Neuronal stem cell (in vitro differentiated cells): ENCODE measurements at regions not wholly inside any gene's neighbourhood (a gene's known extent, or its start where the extent isn't known, plus 50 kb on each side); places are given as distances from the start of the nearest gene placed in this dataset.

Experiments used
- DNase-seq: peaks from one replicate; pipeline ENCODE4 v3.0.0-alpha.2; 2013; ENCODE audit warnings: low spot score
- H2AFZ ChIP-seq: one replicate; pipeline ENCODE4 v1.6.1; 2013; ENCODE audit warnings: mild to moderate bottlenecking, low read length, inconsistent platforms
- H2AK5ac ChIP-seq: 2 replicates; pipeline ENCODE4 v1.6.1; 2013; ENCODE audit warnings: low read depth, mild to moderate bottlenecking, inconsistent platforms, low read length, moderate library complexity, mixed read lengths
- H2BK120ac ChIP-seq: 2 replicates; pipeline ENCODE4 v1.6.1; 2013; ENCODE audit warnings: low read depth, mild to moderate bottlenecking, inconsistent platforms, low read length, moderate library complexity, mixed read lengths
- H2BK12ac ChIP-seq: one replicate; pipeline ENCODE4 v1.6.1; 2013; ENCODE audit warnings: low read length, inconsistent platforms
- H2BK15ac ChIP-seq: 2 replicates; pipeline ENCODE4 v1.6.1; 2013; ENCODE audit warnings: mild to moderate bottlenecking, low read length, inconsistent platforms, mixed read lengths
- H2BK5ac ChIP-seq: one replicate; pipeline ENCODE4 v1.6.1; 2013; ENCODE audit warnings: inconsistent platforms, mild to moderate bottlenecking, low read length, moderate library complexity
- H3K14ac ChIP-seq: one replicate; pipeline ENCODE4 v1.6.1; 2013; ENCODE audit warnings: low read length, inconsistent platforms
- H3K18ac ChIP-seq: 2 replicates; pipeline ENCODE4 v1.6.1; 2013; ENCODE audit warnings: low read length, inconsistent platforms
- H3K23ac ChIP-seq: 2 replicates; pipeline ENCODE4 v1.6.1; 2013; ENCODE audit warnings: low read depth, mild to moderate bottlenecking, mixed read lengths, low read length, inconsistent platforms; ENCODE audit not compliant: poor library complexity
- H3K27ac ChIP-seq: replicated peaks from 3 replicates; pipeline ENCODE4 v1.5.1; 2013; ENCODE audit warnings: low read length, inconsistent platforms
- H3K27me3 ChIP-seq, 3 experiments: 2 replicates each; pipeline ENCODE4 v1.6.1; 2013; ENCODE audit warnings: low read length in 3 of 3, mild to moderate bottlenecking in 2 of 3, inconsistent platforms in 1 of 3, low read depth in 1 of 3, mixed read lengths in 1 of 3, moderate library complexity in 1 of 3; ENCODE audit not compliant: control insufficient read depth in 3 of 3, insufficient read depth in 3 of 3
- H3K36me3 ChIP-seq, 2 donors: replicated peaks in 1 of 2; 2 replicates each; pipeline ENCODE4 v1.6.1; 2013; ENCODE audit warnings: low read length in 2 of 2; ENCODE audit not compliant: control insufficient read depth in 2 of 2, insufficient read depth in 2 of 2
- H3K4ac ChIP-seq: 2 replicates; pipeline ENCODE4 v1.6.1; 2013; ENCODE audit warnings: inconsistent platforms, mild to moderate bottlenecking, low read length, moderate library complexity
- H3K4me1 ChIP-seq, 2 donors: 1 replicate in 1 of 2; 2 replicates in 1 of 2; pipeline ENCODE4 v1.6.1; 2013; ENCODE audit warnings: low read length in 2 of 2, low read depth in 1 of 2; ENCODE audit not compliant: control insufficient read depth in 2 of 2, insufficient read depth in 1 of 2
- H3K4me2 ChIP-seq: one replicate; pipeline ENCODE4 v1.6.1; 2013; ENCODE audit warnings: mild to moderate bottlenecking, low read length, inconsistent platforms; ENCODE audit not compliant: insufficient read depth, poor library complexity, severe bottlenecking
- H3K4me3 ChIP-seq, 2 donors: 2 replicates each; pipeline ENCODE4 v1.5.1; 2013; ENCODE audit warnings: low read length in 2 of 2, mild to moderate bottlenecking in 2 of 2, inconsistent platforms in 1 of 2, moderate library complexity in 1 of 2
- H3K79me1 ChIP-seq: one replicate; pipeline ENCODE4 v1.6.1; 2013; ENCODE audit warnings: low read depth, mild to moderate bottlenecking, inconsistent platforms, low read length, moderate library complexity
- H3K9ac ChIP-seq: one replicate; pipeline ENCODE4 v1.6.1; 2013; ENCODE audit warnings: mild to moderate bottlenecking, low read depth, low read length, inconsistent platforms; ENCODE audit not compliant: poor library complexity
- H3K9me3 ChIP-seq, 2 donors: replicated peaks in 1 of 2; 2 replicates each; pipeline versions ENCODE3 to v1.6.1; 2013; ENCODE audit warnings: low read length in 2 of 2, mild to moderate bottlenecking in 2 of 2, inconsistent platforms in 1 of 2, low read depth in 1 of 2, mixed read lengths in 1 of 2, moderate library complexity in 1 of 2; ENCODE audit not compliant: control insufficient read depth in 2 of 2, insufficient read depth in 1 of 2
- H4K8ac ChIP-seq: one replicate; pipeline ENCODE4 v1.6.1; 2013; ENCODE audit warnings: low read depth, mild to moderate bottlenecking, inconsistent platforms, low read length, moderate library complexity
- H4K91ac ChIP-seq: one replicate; pipeline ENCODE4 v1.6.1; 2013; ENCODE audit warnings: low read length, low read depth, mild to moderate bottlenecking, inconsistent platforms; ENCODE audit not compliant: poor library complexity
- whole genome bisulfite sequencing, 2 donors: extraction: QIAGEN DNeasy Blood & Tissue Kit; methylation state at CpG; one replicate each; pipeline ENCODE4 v1.1.7; 2013; ENCODE audit warnings: missing lambda C conversion rate in 2 of 2, mixed read lengths in 1 of 2; ENCODE audit not compliant: insufficient read length in 2 of 2, insufficient replicate concordance in 1 of 2; ENCODE audit errors: extremely low coverage in 2 of 2; 5-methylcytosine and 5-hydroxymethylcytosine counted together

- no peak overlapping the region for H4K8ac ChIP-seq
- WGBS, 2 donors: no CpG with 5 or more reads among the region's 15 CpGs
- H3K14ac ChIP-seq: no peak overlapping the region
- H3K4me1 ChIP-seq: no peaks in the 10 kb centered on the region
- H4K91ac ChIP-seq: no peak overlapping the region
- H3K4me2 ChIP-seq: no peak overlapping the region
- no peak overlapping the region for H3K4me3 ChIP-seq
- H2BK15ac ChIP-seq: no peak overlapping the region
- no peak overlapping the region for H3K27ac ChIP-seq
- no peak overlapping the region for H3K23ac ChIP-seq
- peaks cover 0 to 14% (median 0%) of the 10 kb centered on the region in 3 experiments for H3K27me3 ChIP-seq
- H2BK120ac ChIP-seq: no peak overlapping the region
- peaks cover under 1% of the 10 kb centered on the region for H3K79me1 ChIP-seq
- H2AFZ ChIP-seq: no peak overlapping the region
- no peaks in the 10 kb centered on the region for H3K9me3 ChIP-seq
- no peak for DNase-seq
- peak overlapping the region; percentile 61 for H2AK5ac ChIP-seq
- no peak overlapping the region for H3K4ac ChIP-seq
- no peaks in the 10 kb centered on the region for H3K36me3 ChIP-seq
- H3K9ac ChIP-seq: no peak overlapping the region
- H2BK12ac ChIP-seq: no peak overlapping the region
- H3K18ac ChIP-seq: peak overlapping the region; percentile 74
- no peak overlapping the region for H2BK5ac ChIP-seq
Observed at GRCh38 chr7:1380231-1380815, 78.9 kb downstream of the MICALL2 start.

GRCh38 chr7:1380821-1381580 is 78.3 kb downstream of the MICALL2 start:
- no peaks in the 10 kb centered on the region for H3K4me1 ChIP-seq
- no peak overlapping the region for H2BK5ac ChIP-seq
- no peak overlapping the region for H3K14ac ChIP-seq
- no peak overlapping the region for H2BK15ac ChIP-seq
- H2AFZ ChIP-seq: no peak overlapping the region
- DNase-seq: no peak
- H3K27ac ChIP-seq: no peak overlapping the region
- H2BK120ac ChIP-seq: no peak overlapping the region
- H4K91ac ChIP-seq: no peak overlapping the region
- no peaks in the 10 kb centered on the region for H3K36me3 ChIP-seq
- H3K4me2 ChIP-seq: no peak overlapping the region
- no peaks in the 10 kb centered on the region for H3K9me3 ChIP-seq
- no peak overlapping the region for H4K8ac ChIP-seq
- H2BK12ac ChIP-seq: no peak overlapping the region
- no peak overlapping the region for H2AK5ac ChIP-seq
- no peak overlapping the region for H3K18ac ChIP-seq
- no peak overlapping the region for H3K4ac ChIP-seq
- peaks cover 2% of the 10 kb centered on the region for H3K79me1 ChIP-seq
- WGBS, 2 donors: no CpG with 5 or more reads among the region's 18 CpGs
- peaks cover 0 to 21% (median 0%) of the 10 kb centered on the region in 3 experiments for H3K27me3 ChIP-seq
- H3K23ac ChIP-seq: no peak overlapping the region
- H3K4me3 ChIP-seq: no peak overlapping the region
- no peak overlapping the region for H3K9ac ChIP-seq

- H2BK120ac ChIP-seq: no peak overlapping the region
- H3K14ac ChIP-seq: peak overlapping the region; percentile 82
- peaks cover 0 to 34% (median 0%) of the 10 kb centered on the region in 3 experiments for H3K27me3 ChIP-seq
- peak overlapping the region; percentile 75 for H2BK5ac ChIP-seq
- H4K8ac ChIP-seq: no peak overlapping the region
- peak overlapping the region; percentile 48 for H3K18ac ChIP-seq
- H3K4ac ChIP-seq: no peak overlapping the region
- WGBS, 2 donors: no CpG with 5 or more reads among the region's 29 CpGs
- H3K9ac ChIP-seq: no peak overlapping the region
- H2AFZ ChIP-seq: no peak overlapping the region
- H3K23ac ChIP-seq: peak overlapping the region; percentile 20
- peaks cover 2% of the 10 kb centered on the region for H3K79me1 ChIP-seq
- no peaks in the 10 kb centered on the region for H3K4me1 ChIP-seq
- H2BK12ac ChIP-seq: peak overlapping the region; percentile 84
- H3K4me3 ChIP-seq: no peak overlapping the region
- H3K36me3 ChIP-seq: no peaks in the 10 kb centered on the region
- no peak overlapping the region for H3K27ac ChIP-seq
- no peaks in the 10 kb centered on the region for H3K9me3 ChIP-seq
- no peak overlapping the region for H4K91ac ChIP-seq
- no peak for DNase-seq
- H2AK5ac ChIP-seq: peak overlapping the region; percentile 95
- no peak overlapping the region for H3K4me2 ChIP-seq
- H2BK15ac ChIP-seq: no peak overlapping the region
Observed at GRCh38 chr7:1382553-1383397, 76.5 kb downstream of the MICALL2 start.
